ENCODE measurements at regions not wholly inside any gene's neighbourhood (a gene's known extent, or its start where the extent isn't known, plus 50 kb on each side); places are given as distances from the start of the nearest gene placed in this dataset.

GRCh38 chr12:93031028-93031427 is 101.9 kb upstream of the EEA1 start (continued):
- TF ChIP-seq ZNF462 (CRISPR knock-in tag; IDR thresholded peaks at IDR 0.05): no peak
- no peak for TF ChIP-seq ZNF331 (CRISPR knock-in tag; IDR thresholded peaks at IDR 0.05; ENCODE audit: low read depth)
- no peak for TF ChIP-seq STAT1 (IDR thresholded peaks at IDR 0.05; ENCODE audit: unreplicated experiment)
- no peak for TF ChIP-seq REST (IDR thresholded peaks at IDR 0.05; ENCODE audit: unreplicated experiment)
- no peak for TF ChIP-seq POLR2AphosphoS5 (IDR thresholded peaks at IDR 0.05; ENCODE audit: low read depth)
- no peak for TF ChIP-seq EZH2 (IDR thresholded peaks at IDR 0.05; ENCODE audit: low read depth, unreplicated experiment)
- no peak for TF ChIP-seq CREB1 (CRISPR knock-in tag; IDR thresholded peaks at IDR 0.05; ENCODE audit: low read depth)
